ENCODE measurements at regions not wholly inside any gene's neighbourhood (a gene's known extent, or its start where the extent isn't known, plus 50 kb on each side); places are given as distances from the start of the nearest gene placed in this dataset.

DNA sequence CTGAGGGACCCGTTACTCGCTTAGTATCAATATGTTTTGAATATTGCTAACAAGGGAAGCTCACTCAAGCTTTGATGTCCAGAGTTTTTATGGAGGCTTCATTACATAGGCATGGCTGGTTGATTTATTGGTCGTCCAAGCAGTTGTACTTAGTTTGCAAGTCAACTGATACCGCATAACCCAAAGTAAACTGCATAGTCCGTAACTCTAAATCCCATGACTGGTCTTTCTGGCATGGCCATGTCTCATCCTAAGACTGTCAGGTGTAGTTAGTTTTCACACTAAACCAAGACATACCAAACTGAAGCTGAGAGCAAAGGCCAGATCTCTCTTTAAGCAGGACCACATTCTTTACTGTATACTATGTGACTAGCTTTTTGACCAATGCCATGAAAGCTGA lies 397.9 kb downstream of the TFEC start:
- intact Hi-C loops (cut with micrococcal nuclease; ENCODE audit: unreplicated experiment): no loop called here
- no peak overlapping the region for H2AFZ ChIP-seq (ENCODE audit: control insufficient read depth, low read depth, low read length)
- RAD21 ChIA-PET (ENCODE audit: unreplicated experiment): no interaction called here
- FAIRE-seq: no peak
- CTCF ChIA-PET: no interaction called here
- no peak for DNase-seq (ENCODE audit: low read depth, low spot score)
- no peak overlapping the region for H3K4me2 ChIP-seq (ENCODE audit: control insufficient read depth, insufficient read depth)
- no peak overlapping the region for H3K27ac ChIP-seq (ENCODE audit: control insufficient read depth, insufficient read depth)
- ATAC-seq: no peak
- no peaks in the 10 kb centered on the region for H3K36me3 ChIP-seq (ENCODE audit: control insufficient read depth in 2 of 2, insufficient read depth in 2 of 2, low read length in 1 of 2)
- no peak overlapping the region for H3K4me3 ChIP-seq
- no TSS peak for BruUV-seq (replicated peaks)
- in situ Hi-C loops (cut with MboI): no loop called here
- POLR2A ChIA-PET: no interaction called here
- H4K20me1 ChIP-seq (ENCODE audit: control insufficient read depth, insufficient read depth): no peaks in the 10 kb centered on the region
- H3K27me3 ChIP-seq (replicated peaks in 1 of 2; ENCODE audit: control insufficient read depth in 2 of 2, insufficient read depth in 2 of 2, low read length in 1 of 2): no peaks in the 10 kb centered on the region
- no peaks in the 10 kb centered on the region for H3K79me2 ChIP-seq (ENCODE audit: control insufficient read depth, insufficient read depth, low read length)
- H3K9ac ChIP-seq (ENCODE audit: control insufficient read depth, insufficient read depth, low read length): no peak overlapping the region
- WGBS (ENCODE audit: insufficient coverage, insufficient replicate concordance, low lambda C conversion rate, missing lambda C conversion rate): 11% methylated on average over 5 of the region's 5 CpGs
- TF ChIP-seq SREBF1 (IDR thresholded peaks at IDR 0.05; ENCODE audit: low read length) (no peak), POLR2A (IDR thresholded peaks at IDR 0.05; ENCODE audit: low read depth, low read length) (no peak)
- TF ChIP-seq, protein P1, sequence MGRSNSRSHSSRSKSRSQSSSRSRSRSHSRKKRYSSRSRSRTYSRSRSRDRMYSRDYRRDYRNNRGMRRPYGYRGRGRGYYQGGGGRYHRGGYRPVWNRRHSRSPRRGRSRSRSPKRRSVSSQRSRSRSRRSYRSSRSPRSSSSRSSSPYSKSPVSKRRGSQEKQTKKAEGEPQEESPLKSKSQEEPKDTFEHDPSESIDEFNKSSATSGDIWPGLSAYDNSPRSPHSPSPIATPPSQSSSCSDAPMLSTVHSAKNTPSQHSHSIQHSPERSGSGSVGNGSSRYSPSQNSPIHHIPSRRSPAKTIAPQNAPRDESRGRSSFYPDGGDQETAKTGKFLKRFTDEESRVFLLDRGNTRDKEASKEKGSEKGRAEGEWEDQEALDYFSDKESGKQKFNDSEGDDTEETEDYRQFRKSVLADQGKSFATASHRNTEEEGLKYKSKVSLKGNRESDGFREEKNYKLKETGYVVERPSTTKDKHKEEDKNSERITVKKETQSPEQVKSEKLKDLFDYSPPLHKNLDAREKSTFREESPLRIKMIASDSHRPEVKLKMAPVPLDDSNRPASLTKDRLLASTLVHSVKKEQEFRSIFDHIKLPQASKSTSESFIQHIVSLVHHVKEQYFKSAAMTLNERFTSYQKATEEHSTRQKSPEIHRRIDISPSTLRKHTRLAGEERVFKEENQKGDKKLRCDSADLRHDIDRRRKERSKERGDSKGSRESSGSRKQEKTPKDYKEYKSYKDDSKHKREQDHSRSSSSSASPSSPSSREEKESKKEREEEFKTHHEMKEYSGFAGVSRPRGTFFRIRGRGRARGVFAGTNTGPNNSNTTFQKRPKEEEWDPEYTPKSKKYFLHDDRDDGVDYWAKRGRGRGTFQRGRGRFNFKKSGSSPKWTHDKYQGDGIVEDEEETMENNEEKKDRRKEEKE (IDR thresholded peaks at IDR 0.05): no peak
- TF ChIP-seq, protein P2, sequence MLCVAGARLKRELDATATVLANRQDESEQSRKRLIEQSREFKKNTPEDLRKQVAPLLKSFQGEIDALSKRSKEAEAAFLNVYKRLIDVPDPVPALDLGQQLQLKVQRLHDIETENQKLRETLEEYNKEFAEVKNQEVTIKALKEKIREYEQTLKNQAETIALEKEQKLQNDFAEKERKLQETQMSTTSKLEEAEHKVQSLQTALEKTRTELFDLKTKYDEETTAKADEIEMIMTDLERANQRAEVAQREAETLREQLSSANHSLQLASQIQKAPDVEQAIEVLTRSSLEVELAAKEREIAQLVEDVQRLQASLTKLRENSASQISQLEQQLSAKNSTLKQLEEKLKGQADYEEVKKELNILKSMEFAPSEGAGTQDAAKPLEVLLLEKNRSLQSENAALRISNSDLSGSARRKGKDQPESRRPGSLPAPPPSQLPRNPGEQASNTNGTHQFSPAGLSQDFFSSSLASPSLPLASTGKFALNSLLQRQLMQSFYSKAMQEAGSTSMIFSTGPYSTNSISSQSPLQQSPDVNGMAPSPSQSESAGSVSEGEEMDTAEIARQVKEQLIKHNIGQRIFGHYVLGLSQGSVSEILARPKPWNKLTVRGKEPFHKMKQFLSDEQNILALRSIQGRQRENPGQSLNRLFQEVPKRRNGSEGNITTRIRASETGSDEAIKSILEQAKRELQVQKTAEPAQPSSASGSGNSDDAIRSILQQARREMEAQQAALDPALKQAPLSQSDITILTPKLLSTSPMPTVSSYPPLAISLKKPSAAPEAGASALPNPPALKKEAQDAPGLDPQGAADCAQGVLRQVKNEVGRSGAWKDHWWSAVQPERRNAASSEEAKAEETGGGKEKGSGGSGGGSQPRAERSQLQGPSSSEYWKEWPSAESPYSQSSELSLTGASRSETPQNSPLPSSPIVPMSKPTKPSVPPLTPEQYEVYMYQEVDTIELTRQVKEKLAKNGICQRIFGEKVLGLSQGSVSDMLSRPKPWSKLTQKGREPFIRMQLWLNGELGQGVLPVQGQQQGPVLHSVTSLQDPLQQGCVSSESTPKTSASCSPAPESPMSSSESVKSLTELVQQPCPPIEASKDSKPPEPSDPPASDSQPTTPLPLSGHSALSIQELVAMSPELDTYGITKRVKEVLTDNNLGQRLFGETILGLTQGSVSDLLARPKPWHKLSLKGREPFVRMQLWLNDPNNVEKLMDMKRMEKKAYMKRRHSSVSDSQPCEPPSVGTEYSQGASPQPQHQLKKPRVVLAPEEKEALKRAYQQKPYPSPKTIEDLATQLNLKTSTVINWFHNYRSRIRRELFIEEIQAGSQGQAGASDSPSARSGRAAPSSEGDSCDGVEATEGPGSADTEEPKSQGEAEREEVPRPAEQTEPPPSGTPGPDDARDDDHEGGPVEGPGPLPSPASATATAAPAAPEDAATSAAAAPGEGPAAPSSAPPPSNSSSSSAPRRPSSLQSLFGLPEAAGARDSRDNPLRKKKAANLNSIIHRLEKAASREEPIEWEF (IDR thresholded peaks at IDR 0.05; ENCODE audit: insufficient replicate concordance, low read depth, low read length): no peak
- H3K9me3 ChIP-seq (replicated peaks; ENCODE audit: control insufficient read depth, insufficient read depth, low read length): no peaks in the 10 kb centered on the region
- no peaks in the 10 kb centered on the region for H3K4me1 ChIP-seq (ENCODE audit: control insufficient read depth, insufficient read depth, low read length)
- SMC1A ChIA-PET (ENCODE audit: uncharacterized antibody, unreplicated experiment): no interaction called here
